ENCODE measurements at regions not wholly inside any gene's neighbourhood (a gene's known extent, or its start where the extent isn't known, plus 50 kb on each side); places are given as distances from the start of the nearest gene placed in this dataset.

- Histone ChIP-seq H3K79me2 (ENCODE audit: control insufficient read depth in 1 of 2, insufficient read depth in 2 of 2, low read length in 2 of 2) (no peaks in the 10 kb centered on the region), H3K4me1 (replicated peaks in 1 of 4; ENCODE audit: control insufficient read depth in 3 of 4, insufficient read depth in 4 of 4, low read length in 3 of 4) (no peaks in the 10 kb centered on the region), H3K27me3 (replicated peaks in 1 of 4; ENCODE audit: control insufficient read depth in 3 of 4, extremely low read depth in 1 of 4, insufficient read depth in 3 of 4, low read length in 3 of 4) (no peaks in the 10 kb centered on the region), H3K14ac (ENCODE audit: insufficient read length) (no peak overlapping the region), H3K23me2 (ENCODE audit: low read depth, low read length) (no peaks in the 10 kb centered on the region), H3K4ac (replicated peaks; ENCODE audit: insufficient read length, low read depth, low read length) (no peak overlapping the region), H3K56ac (replicated peaks; ENCODE audit: insufficient read length, low read depth, low read length) (no peak overlapping the region), H4K20me1 (replicated peaks in 1 of 2; ENCODE audit: control insufficient read depth in 1 of 2, insufficient read depth in 2 of 2, low read length in 2 of 2) (no peaks in the 10 kb centered on the region), H2BK20ac (ENCODE audit: low read length) (no peak overlapping the region), H2AFZ (ENCODE audit: low read length) (no peak overlapping the region), H3K23ac (ENCODE audit: insufficient read length) (no peak overlapping the region), H2BK5ac (ENCODE audit: low read depth, low read length) (no peak overlapping the region), H3K9me3 (ENCODE audit: insufficient read depth in 2 of 2, low read depth in 1 of 2, low read length in 1 of 2) (no peaks in the 10 kb centered on the region), H3K36me3 (ENCODE audit: control insufficient read depth in 2 of 4, insufficient read depth in 4 of 4, low read length in 3 of 4) (no peaks in the 10 kb centered on the region), H2BK12ac (ENCODE audit: low read depth, low read length) (no peak overlapping the region), H4K5ac (ENCODE audit: insufficient read length, low read depth, low read length) (no peak overlapping the region), H3K9ac (replicated peaks in 1 of 4; ENCODE audit: extremely low read depth in 1 of 4, low read depth in 3 of 4, low read length in 3 of 4) (no peak overlapping the region), H3K79me1 (ENCODE audit: low read depth, low read length) (no peaks in the 10 kb centered on the region), H3K4me2 (ENCODE audit: insufficient read depth in 1 of 2, low read depth in 2 of 2, low read length in 2 of 2) (no peak overlapping the region), H3K27ac (ENCODE audit: low read depth, low read length) (no peak overlapping the region), H2BK120ac (replicated peaks; ENCODE audit: low read depth, low read length) (no peak overlapping the region), H3K18ac (ENCODE audit: extremely low read depth, low read length) (no peak overlapping the region), H3K4me3 (ENCODE audit: extremely low read depth in 1 of 4, insufficient read depth in 2 of 4, low read depth in 3 of 4, low read length in 4 of 4) (no peak overlapping the region), H2BK15ac (ENCODE audit: low read length) (no peak overlapping the region), H4K8ac (ENCODE audit: extremely low read depth, insufficient read depth, low read length) (no peak overlapping the region), H2AK5ac (ENCODE audit: low read depth, low read length) (no peak overlapping the region), H4K91ac (replicated peaks; ENCODE audit: insufficient read length, low read length) (no peak overlapping the region)
- TF ChIP-seq CBX8 (IDR thresholded peaks at IDR 0.05; ENCODE audit: borderline replicate concordance, low read depth, low read length): no peak
- no peak for TF ChIP-seq JUN (IDR thresholded peaks at IDR 0.05; ENCODE audit: low read depth, low read length)
- TF ChIP-seq CBX5 (IDR thresholded peaks at IDR 0.05; ENCODE audit: low read depth, low read length): no peak
- no peak for TF ChIP-seq CREB1 (IDR thresholded peaks at IDR 0.05)
- no peak for TF ChIP-seq CHD2 (IDR thresholded peaks at IDR 0.05; ENCODE audit: low read length)
- no peak for TF ChIP-seq SIRT6 (IDR thresholded peaks at IDR 0.05; ENCODE audit: low read length)
- no peak for TF ChIP-seq POLR2AphosphoS5 (IDR thresholded peaks at IDR 0.05; ENCODE audit: low read depth, low read length)
- no peak for TF ChIP-seq ASH2L (IDR thresholded peaks at IDR 0.05; ENCODE audit: low read length)
- CTCF ChIA-PET (ENCODE audit: partially characterized antibody): no interaction called here
- 91% methylated on average over 1 of the region's 1 CpG; no CpG with 5 or more reads in 1 of the 2 experiments for WGBS, 2 experiments (ENCODE audit: extremely low coverage in 1 of 2, insufficient coverage in 1 of 2, insufficient read length in 1 of 2, insufficient replicate concordance in 2 of 2, low coverage in 1 of 2, low lambda C conversion rate in 2 of 2, missing lambda C conversion rate in 1 of 2)
- no peak for DNase-seq (ENCODE audit: low read depth in 1 of 2, low spot score in 2 of 2)
- POLR2A ChIA-PET (ENCODE audit: partially characterized antibody): no interaction called here
- no peak for FAIRE-seq
These were observed 671.7 kb upstream of the NR3C2 start for GRCh38 chr4:149113804-149114430.

All from H1 (cell line).